SK-N-SH (cell line): ENCODE measurements at regions not wholly inside any gene's neighbourhood (a gene's known extent, or its start where the extent isn't known, plus 50 kb on each side); places are given as distances from the start of the nearest gene placed in this dataset.

Experiments used
- CTCF ChIA-PET: fragments of 300-600, 350-600 bp; formaldehyde crosslinking; extraction: SDS; loops from one replicate; lab custom pipeline; 2021; lab: Yijun Ruan, JAX
- POLR2A ChIA-PET: fragments of 350-600 bp; sonication (Branson Sonifier 250); formaldehyde crosslinking; extraction: SDS; loops from one replicate; lab custom pipeline; 2020; ENCODE audit warnings: antibody characterized with exemption, inconsistent platforms; lab: Yijun Ruan, JAX
- DNase-seq: peaks from one replicate; pipeline ENCODE4 v3.0.0; 2012
- H2AFZ ChIP-seq: fragments of 200-600 bp; sonication (generic); 2 replicates; pipeline ENCODE4 v1.8.1; 2016; ENCODE audit warnings: antibody characterized with exemption, mild to moderate bottlenecking, low read depth
- H3F3A ChIP-seq: fragments of 200-600 bp; sonication (generic); replicated peaks from 2 replicates; pipeline ENCODE3; 2016; ENCODE audit warnings: antibody characterized with exemption, mild to moderate bottlenecking; ENCODE audit not compliant: insufficient read depth
- H3K27ac ChIP-seq, 2 experiments: fragments of 200-500 bp in 1 of 2; fragments of 200-600 bp in 1 of 2; sonication (Bioruptor generic) in 1 of 2; sonication (generic), shearing (Covaris generic) in 1 of 2; 2 replicates each; pipeline versions ENCODE4 v1.5.1 to v1.6.1; 2014 to 2016; ENCODE audit warnings: low read depth in 2 of 2, inconsistent platforms in 1 of 2, low read length in 1 of 2, mild to moderate bottlenecking in 1 of 2, mixed read lengths in 1 of 2
- H3K27me3 ChIP-seq: fragments of 200-600 bp; sonication (generic), shearing (Covaris generic); 2 replicates; pipeline ENCODE4 v1.6.1; 2016; ENCODE audit warnings: mixed run types; ENCODE audit not compliant: insufficient read depth
- H3K36me3 ChIP-seq, 2 experiments: fragments of 200-500 bp in 1 of 2; fragments of 200-600 bp in 1 of 2; sonication (Bioruptor generic) in 1 of 2; sonication (generic) in 1 of 2; replicated peaks in 1 of 2; 2 replicates each; pipeline versions ENCODE3 to v1.5.1; 2014 to 2016; ENCODE audit warnings: low read length in 1 of 2, mild to moderate bottlenecking in 1 of 2; ENCODE audit not compliant: insufficient read depth in 2 of 2, control insufficient read depth in 1 of 2
- H3K4me1 ChIP-seq, 2 experiments: fragments of 200-500 bp in 1 of 2; fragments of 200-600 bp in 1 of 2; sonication (Bioruptor generic) in 1 of 2; sonication (generic), shearing (Covaris generic) in 1 of 2; 2 replicates each; pipeline versions ENCODE4 v1.5.1 to v1.6.1; 2014 to 2016; ENCODE audit warnings: low read depth in 1 of 2, low read length in 1 of 2, mixed run types in 1 of 2; ENCODE audit not compliant: insufficient read depth in 2 of 2, control insufficient read depth in 1 of 2
- H3K4me2 ChIP-seq: fragments of 200-600 bp; sonication (generic), shearing (Covaris generic); 2 replicates; pipeline ENCODE4 v1.6.1; 2017; ENCODE audit warnings: mixed run types
- H3K4me3 ChIP-seq, 2 experiments: fragments of 200-500 bp in 1 of 2; fragments of 200-600 bp in 1 of 2; sonication (Bioruptor generic) in 1 of 2; sonication (generic), shearing (Covaris generic) in 1 of 2; 2 replicates each; pipeline versions ENCODE4 v1.5.1 to v1.8.1; 2014 to 2016; ENCODE audit warnings: low read depth in 2 of 2, inconsistent platforms in 1 of 2, low read length in 1 of 2, mild to moderate bottlenecking in 1 of 2, mixed read lengths in 1 of 2, moderate library complexity in 1 of 2
- H3K79me2 ChIP-seq: fragments of 200-600 bp; sonication (generic); 2 replicates; pipeline ENCODE4 v1.8.1; 2017; ENCODE audit warnings: mild to moderate bottlenecking; ENCODE audit not compliant: insufficient read depth
- H3K9ac ChIP-seq: fragments of 200-600 bp; sonication (generic); 2 replicates; pipeline ENCODE4 v1.6.1; 2017; ENCODE audit warnings: mixed run types
- H3K9me2 ChIP-seq: fragments of 200-600 bp; sonication (generic); 2 replicates; pipeline ENCODE4 v1.6.1; 2017; ENCODE audit warnings: mixed run types
- H3K9me3 ChIP-seq: fragments of 200-600 bp; sonication (generic); 2 replicates; pipeline ENCODE4 v1.6.1; 2017; ENCODE audit warnings: mixed run types, mild to moderate bottlenecking, moderate library complexity
- H4K20me1 ChIP-seq: fragments of 200-600 bp; sonication (generic); 2 replicates; pipeline ENCODE4 v1.6.1; 2017; ENCODE audit warnings: mild to moderate bottlenecking, mixed run types; ENCODE audit not compliant: insufficient read depth
- CTCF ChIP-seq: fragments of 200-600 bp; sonication (generic); IDR thresholded peaks from 2 replicates; pipeline ENCODE4 v1.6.1; 2017; ENCODE audit warnings: antibody characterized with exemption, mild to moderate bottlenecking, moderate library complexity
- ELF1 ChIP-seq: IDR thresholded peaks from 2 replicates; pipeline ENCODE4 v1.4.0; 2012
- GATA2 ChIP-seq: sonication (generic); formaldehyde crosslinking; IDR thresholded peaks from 2 replicates; pipeline ENCODE4 v1.5.0; 2020; ENCODE audit warnings: mild to moderate bottlenecking, missing genetic modification reagents
- IRF3 ChIP-seq: fragments of 150-350 bp; IDR thresholded peaks from 2 replicates; pipeline ENCODE4 v1.6.1; 2016; ENCODE audit warnings: mild to moderate bottlenecking, low read depth, low read length
- MEF2A ChIP-seq: IDR thresholded peaks from 2 replicates; pipeline ENCODE4 v1.4.0; 2012; ENCODE audit warnings: low read depth, borderline replicate concordance
- NFIC ChIP-seq: IDR thresholded peaks from 2 replicates; pipeline ENCODE4 v1.4.0; 2012; ENCODE audit warnings: borderline replicate concordance
- RAD21 ChIP-seq: IDR thresholded peaks from 2 replicates; pipeline ENCODE4 v1.6.1; 2012; ENCODE audit warnings: mild to moderate bottlenecking, low read length
- SIN3A ChIP-seq: IDR thresholded peaks from 2 replicates; pipeline ENCODE4 v1.6.1; 2012; ENCODE audit warnings: low read depth, mild to moderate bottlenecking, low read length, moderate library complexity, borderline replicate concordance
- SMC3 ChIP-seq: IDR thresholded peaks from 2 replicates; pipeline ENCODE4 v1.6.1; 2012; ENCODE audit warnings: low read depth, low read length, improper control_type of control experiment
- WGBS: methylation state at CpG from one replicate; pipeline ENCODE4 v1.1.6; 2017; ENCODE audit warnings: low lambda C conversion rate; 5-methylcytosine and 5-hydroxymethylcytosine counted together
- TF ChIP-seq, protein P1 (sequence below): IDR thresholded peaks from 2 replicates; pipeline ENCODE4 v1.4.0; 2012; ENCODE audit warnings: low read depth, borderline replicate concordance

GRCh38 chr15:67944010-67944641, 104.3 kb upstream of the RNU6-1 start (continued):
- no peak for TF ChIP-seq SMC3
- TF ChIP-seq RAD21: no peak
- no peak for TF ChIP-seq NFIC
- TF ChIP-seq, protein P1, sequence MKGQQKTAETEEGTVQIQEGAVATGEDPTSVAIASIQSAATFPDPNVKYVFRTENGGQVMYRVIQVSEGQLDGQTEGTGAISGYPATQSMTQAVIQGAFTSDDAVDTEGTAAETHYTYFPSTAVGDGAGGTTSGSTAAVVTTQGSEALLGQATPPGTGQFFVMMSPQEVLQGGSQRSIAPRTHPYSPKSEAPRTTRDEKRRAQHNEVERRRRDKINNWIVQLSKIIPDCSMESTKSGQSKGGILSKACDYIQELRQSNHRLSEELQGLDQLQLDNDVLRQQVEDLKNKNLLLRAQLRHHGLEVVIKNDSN: no peak
- TF ChIP-seq, all 33 proteins: peak for 0

- Histone ChIP-seq H3F3A (no peaks in the 10 kb centered on the region), H3K27me3 (no peaks in the 10 kb centered on the region), H3K9me2 (no peaks in the 10 kb centered on the region), H2AFZ (no peak overlapping the region), H3K79me2 (no peaks in the 10 kb centered on the region), H4K20me1 (no peaks in the 10 kb centered on the region), H3K9ac (no peak overlapping the region), H3K27ac (no peak overlapping the region)
- CTCF ChIA-PET: interaction anchor here (1.6 kb wide), 1 partner anchor 23 kb away, joined by 3 read pairs; no protein-coding TSS in a partner anchor
- DNase-seq: no peak
- TF ChIP-seq NFIC (no peak), IRF3 (no peak), SIN3A (no peak), ELF1 (no peak), GATA2 (CRISPR knock-in tag) (no peak), MEF2A (no peak), CTCF (no peak)
- TF ChIP-seq, all 33 proteins: peak for 0
- POLR2A ChIA-PET: no interaction called here
- Histone ChIP-seq H3K4me3 (no peak overlapping the region), H3K4me2 (no peak overlapping the region), H3K9me3 (no peaks in the 10 kb centered on the region), H3K4me1 (no peaks in the 10 kb centered on the region; a peak in 1 of 4 replicates), H3K36me3 (no peaks in the 10 kb centered on the region)
- WGBS: 77% methylated on average over 2 of the region's 2 CpGs
Observed at GRCh38 chr15:67945131-67945530, 105.3 kb upstream of the RNU6-1 start.
